SU-DHL-6 (cell line): ENCODE measurements at regions not wholly inside any gene's neighbourhood (a gene's known extent, or its start where the extent isn't known, plus 50 kb on each side); places are given as distances from the start of the nearest gene placed in this dataset.

ENCODE experiments used
- H2AFZ ChIP-seq: fragments of 200-600 bp; sonication (generic); 2 replicates; pipeline ENCODE4 v1.6.1; 2014; ENCODE audit warnings: low read depth, mild to moderate bottlenecking, moderate library complexity, mixed read lengths, antibody characterized with exemption, low read length; ENCODE audit not compliant: severe bottlenecking
- H3F3A ChIP-seq: fragments of 200-600 bp; shearing (Covaris generic); 2 replicates; pipeline ENCODE4 v1.6.0; 2016; ENCODE audit warnings: antibody characterized with exemption, mild to moderate bottlenecking; ENCODE audit not compliant: insufficient read depth
- H3K27ac ChIP-seq: fragments of 200-600 bp; sonication (generic); 2 replicates; pipeline ENCODE4 v1.5.1; 2016; ENCODE audit warnings: low read depth, mild to moderate bottlenecking, low read length, moderate library complexity, mixed read lengths
- H3K27me3 ChIP-seq: fragments of 200-600 bp; sonication (generic), shearing (Covaris generic); 2 replicates; pipeline ENCODE4 v1.6.0; 2014; ENCODE audit warnings: mild to moderate bottlenecking, low read length
- H3K36me3 ChIP-seq: fragments of 200-600 bp; sonication (generic); 2 replicates; pipeline ENCODE4 v1.6.1; 2014; ENCODE audit warnings: mild to moderate bottlenecking, low read length, mixed read lengths
- H3K4me2 ChIP-seq: fragments of 300-600, 200-600 bp; shearing (Covaris generic), sonication (generic); 2 replicates; pipeline ENCODE4 v1.6.0; 2014; ENCODE audit warnings: low read length, low read depth, mild to moderate bottlenecking; ENCODE audit not compliant: poor library complexity, severe bottlenecking
- H3K4me3 ChIP-seq: fragments of 200-600 bp; sonication (generic); 2 replicates; pipeline ENCODE4 v1.5.1; 2014; ENCODE audit warnings: antibody characterized with exemption, low read length, mild to moderate bottlenecking, mixed read lengths; ENCODE audit not compliant: insufficient read depth, poor library complexity, severe bottlenecking
- H3K79me2 ChIP-seq: fragments of 200-600 bp; sonication (generic); 2 replicates; pipeline ENCODE4 v1.6.1; 2014; ENCODE audit warnings: mild to moderate bottlenecking, low read length, moderate library complexity; ENCODE audit not compliant: insufficient read depth
- H3K9ac ChIP-seq: fragments of 200-600 bp; sonication (generic); 2 replicates; pipeline ENCODE4 v1.7.0; 2014; ENCODE audit warnings: mild to moderate bottlenecking, low read length
- H3K9me2 ChIP-seq: fragments of 200-600 bp; sonication (generic); replicated peaks from 2 replicates; pipeline ENCODE4 v1.6.1; 2014; ENCODE audit warnings: low read length; ENCODE audit not compliant: insufficient read depth
- H3K9me3 ChIP-seq: fragments of 200-600 bp; sonication (generic); 2 replicates; pipeline ENCODE4 v1.6.1; 2014; ENCODE audit warnings: low read length, mixed read lengths; ENCODE audit not compliant: insufficient read depth
- H4K20me1 ChIP-seq: fragments of 200-600 bp; sonication (generic); 2 replicates; pipeline ENCODE4 v1.6.1; 2014; ENCODE audit warnings: low read depth, mild to moderate bottlenecking, antibody characterized with exemption, low read length, moderate library complexity, mixed read lengths
- EZH2phosphoT487 ChIP-seq: fragments of 200-600 bp; sonication (generic), shearing (Covaris generic); conservative IDR thresholded peaks from 2 replicates; pipeline ENCODE4 v1.6.1; 2018; ENCODE audit warnings: mild to moderate bottlenecking, antibody characterized with exemption, low read length, moderate library complexity, mixed read lengths
- TF ChIP-seq, protein P1 (sequence below): fragments of 200-600 bp; sonication (generic); IDR thresholded peaks from one replicate; pipeline ENCODE4 v1.5.1; 2017; ENCODE audit warnings: antibody characterized with exemption, mild to moderate bottlenecking, low read length, moderate library complexity; ENCODE audit not compliant: insufficient read depth, poor library complexity, severe bottlenecking

- Histone ChIP-seq H3K27ac (no peak overlapping the region), H3K9me2 (no peaks in the 10 kb centered on the region), H3K4me2 (no peak overlapping the region), H2AFZ (no peak overlapping the region), H3K9ac (no peak overlapping the region), H3K9me3 (no peaks in the 10 kb centered on the region), H3K4me3 (no peak overlapping the region), H3F3A (no peaks in the 10 kb centered on the region), H3K27me3 (no peaks in the 10 kb centered on the region), H3K36me3 (no peaks in the 10 kb centered on the region), H4K20me1 (no peaks in the 10 kb centered on the region), H3K79me2 (no peaks in the 10 kb centered on the region)
- TF ChIP-seq EZH2phosphoT487, result no peak
- TF ChIP-seq, protein P1, sequence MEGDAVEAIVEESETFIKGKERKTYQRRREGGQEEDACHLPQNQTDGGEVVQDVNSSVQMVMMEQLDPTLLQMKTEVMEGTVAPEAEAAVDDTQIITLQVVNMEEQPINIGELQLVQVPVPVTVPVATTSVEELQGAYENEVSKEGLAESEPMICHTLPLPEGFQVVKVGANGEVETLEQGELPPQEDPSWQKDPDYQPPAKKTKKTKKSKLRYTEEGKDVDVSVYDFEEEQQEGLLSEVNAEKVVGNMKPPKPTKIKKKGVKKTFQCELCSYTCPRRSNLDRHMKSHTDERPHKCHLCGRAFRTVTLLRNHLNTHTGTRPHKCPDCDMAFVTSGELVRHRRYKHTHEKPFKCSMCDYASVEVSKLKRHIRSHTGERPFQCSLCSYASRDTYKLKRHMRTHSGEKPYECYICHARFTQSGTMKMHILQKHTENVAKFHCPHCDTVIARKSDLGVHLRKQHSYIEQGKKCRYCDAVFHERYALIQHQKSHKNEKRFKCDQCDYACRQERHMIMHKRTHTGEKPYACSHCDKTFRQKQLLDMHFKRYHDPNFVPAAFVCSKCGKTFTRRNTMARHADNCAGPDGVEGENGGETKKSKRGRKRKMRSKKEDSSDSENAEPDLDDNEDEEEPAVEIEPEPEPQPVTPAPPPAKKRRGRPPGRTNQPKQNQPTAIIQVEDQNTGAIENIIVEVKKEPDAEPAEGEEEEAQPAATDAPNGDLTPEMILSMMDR, result no peak
Measured at GRCh38 chr5:15377573-15378340, 122.2 kb upstream of the FBXL7 start.

DNA sequence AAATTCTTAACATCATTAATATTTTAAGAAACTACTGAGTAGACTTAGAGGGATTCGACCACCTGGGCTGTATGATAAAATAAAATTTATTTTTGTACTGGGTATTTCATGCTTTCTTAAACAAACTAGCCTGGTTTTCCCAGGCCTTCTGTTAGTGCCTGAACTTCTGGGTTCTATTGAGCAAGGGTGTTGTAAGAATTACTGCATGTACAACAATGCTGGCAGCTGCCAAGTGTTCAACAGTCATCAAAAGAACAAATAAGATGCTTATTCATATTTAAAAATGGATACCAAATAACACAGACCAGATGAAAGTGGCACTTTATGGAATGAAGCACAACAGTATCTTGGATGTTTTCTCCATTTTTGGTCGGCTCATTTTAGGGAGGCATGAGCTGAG is 123.2 kb upstream of the FBXL7 start:
- no peak overlapping the region for H2AFZ ChIP-seq
- no peak for TF ChIP-seq EZH2phosphoT487
- TF ChIP-seq, protein P1, result no peak
- H3K79me2 ChIP-seq, result no peaks in the 10 kb centered on the region
- no peaks in the 10 kb centered on the region for H3K27me3 ChIP-seq
- H3K36me3 ChIP-seq, result no peaks in the 10 kb centered on the region
- H3K9ac ChIP-seq, result no peak overlapping the region
- H3K9me3 ChIP-seq, result no peaks in the 10 kb centered on the region
- no peaks in the 10 kb centered on the region for H4K20me1 ChIP-seq
- no peaks in the 10 kb centered on the region for H3F3A ChIP-seq
- H3K4me3 ChIP-seq, result no peak overlapping the region
- no peak overlapping the region for H3K4me2 ChIP-seq
- H3K9me2 ChIP-seq, result no peaks in the 10 kb centered on the region
- no peak overlapping the region for H3K27ac ChIP-seq

DNA sequence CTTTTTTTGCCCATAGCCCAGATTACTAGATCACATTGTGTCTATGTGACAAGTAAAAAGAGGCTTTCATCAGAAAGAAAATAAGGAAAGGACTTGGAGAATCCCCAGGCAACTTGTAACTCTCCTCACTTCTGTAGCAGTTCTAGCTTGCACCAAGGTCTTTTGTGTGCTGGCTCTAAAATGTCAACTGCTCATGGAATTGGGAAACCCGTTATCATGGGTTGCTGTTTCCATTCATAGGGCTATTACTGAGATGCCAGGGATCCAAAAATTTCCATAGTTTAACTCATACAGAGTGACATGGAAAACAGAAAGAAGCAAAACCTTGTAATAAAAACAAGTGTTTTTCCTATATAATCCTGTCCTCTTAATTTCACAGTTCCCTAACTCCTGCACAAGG is 123.9 kb upstream of the FBXL7 start:
- no peaks in the 10 kb centered on the region for H3K79me2 ChIP-seq
- no peak overlapping the region for H2AFZ ChIP-seq
- no peaks in the 10 kb centered on the region for H3F3A ChIP-seq
- H4K20me1 ChIP-seq, result no peaks in the 10 kb centered on the region
- no peak overlapping the region for H3K9ac ChIP-seq
- no peaks in the 10 kb centered on the region for H3K27me3 ChIP-seq
- H3K36me3 ChIP-seq, result no peaks in the 10 kb centered on the region
- no peaks in the 10 kb centered on the region for H3K9me2 ChIP-seq
- no peak overlapping the region for H3K27ac ChIP-seq
- no peaks in the 10 kb centered on the region for H3K9me3 ChIP-seq
- H3K4me2 ChIP-seq, result no peak overlapping the region
- TF ChIP-seq, protein P1, result no peak
- no peak for TF ChIP-seq EZH2phosphoT487
- H3K4me3 ChIP-seq, result no peak overlapping the region
